Neural cell (in vitro differentiated cells): ENCODE measurements at regions not wholly inside any gene's neighbourhood (a gene's known extent, or its start where the extent isn't known, plus 50 kb on each side); places are given as distances from the start of the nearest gene placed in this dataset.

ENCODE experiments used
- H2AFZ ChIP-seq: fragments of 200-600, 300-800 bp; sonication (generic), shearing (Covaris generic); 2 replicates; pipeline ENCODE4 v1.6.0; 2014; ENCODE audit warnings: low read depth, mild to moderate bottlenecking, antibody characterized with exemption, low read length, moderate library complexity
- H3F3A ChIP-seq: fragments of 200-600 bp; shearing (Covaris generic); 2 replicates; pipeline ENCODE4 v1.6.1; 2016; ENCODE audit warnings: mild to moderate bottlenecking, moderate library complexity, mixed read lengths, antibody characterized with exemption, low read length; ENCODE audit not compliant: insufficient read depth, poor library complexity, severe bottlenecking
- H3K27ac ChIP-seq: fragments of 200-600, 300-800 bp; sonication (generic), shearing (Covaris generic); 2 replicates; pipeline ENCODE4 v1.5.1; 2014; ENCODE audit warnings: mild to moderate bottlenecking, low read length, moderate library complexity
- H3K27me3 ChIP-seq: fragments of 300-800, 200-600 bp; sonication (generic), shearing (Covaris generic); 2 replicates; pipeline ENCODE4 v1.6.0; 2014; ENCODE audit warnings: mild to moderate bottlenecking, low read depth, low read length, moderate library complexity; ENCODE audit not compliant: insufficient read depth
- H3K36me3 ChIP-seq: fragments of 300-800, 200-600 bp; sonication (generic), shearing (Covaris generic); 2 replicates; pipeline ENCODE4 v1.5.1; 2014; ENCODE audit warnings: mild to moderate bottlenecking, antibody characterized with exemption, low read length, moderate library complexity; ENCODE audit not compliant: insufficient read depth
- H3K4me2 ChIP-seq: fragments of 300-800, 200-600 bp; sonication (generic), shearing (Covaris generic); 2 replicates; pipeline ENCODE4 v1.6.0; 2014; ENCODE audit warnings: mild to moderate bottlenecking, low read length
- H3K4me3 ChIP-seq: fragments of 300-800, 200-600 bp; sonication (generic), shearing (Covaris generic); 2 replicates; pipeline ENCODE4 v1.5.1; 2014; ENCODE audit warnings: mild to moderate bottlenecking, low read length, moderate library complexity
- H3K79me2 ChIP-seq: fragments of 200-600 bp; shearing (Covaris generic); replicated peaks from 2 replicates; pipeline ENCODE4 v1.6.0; 2014; ENCODE audit warnings: mild to moderate bottlenecking, low read length, moderate library complexity; ENCODE audit not compliant: insufficient read depth
- H3K9ac ChIP-seq: fragments of 300-800, 200-600 bp; sonication (generic), shearing (Covaris generic); 2 replicates; pipeline ENCODE4 v1.6.1; 2016; ENCODE audit warnings: mild to moderate bottlenecking, low read length, mixed read lengths
- H3K9me2 ChIP-seq: fragments of 200-600 bp; shearing (Covaris generic); 2 replicates; pipeline ENCODE4 v1.6.1; 2016; ENCODE audit warnings: mild to moderate bottlenecking, low read length, mixed read lengths; ENCODE audit not compliant: insufficient read depth
- H3K9me3 ChIP-seq: fragments of 200-600, 300-800 bp; sonication (generic), shearing (Covaris generic); 2 replicates; pipeline ENCODE4 v1.6.1; 2016; ENCODE audit warnings: mild to moderate bottlenecking, mixed run types, low read length, moderate library complexity, mixed read lengths
- H4K20me1 ChIP-seq: fragments of 200-600 bp; shearing (Covaris generic); 2 replicates; pipeline ENCODE4 v1.6.1; 2016; ENCODE audit warnings: mild to moderate bottlenecking, mixed run types; ENCODE audit not compliant: insufficient read depth
- CTCF ChIP-seq: fragments of 450-650 bp; IDR thresholded peaks from 2 replicates; pipeline ENCODE4 v1.5.1; 2014; ENCODE audit warnings: antibody characterized with exemption, mild to moderate bottlenecking, moderate library complexity; ENCODE audit not compliant: poor library complexity, severe bottlenecking
- EP300 ChIP-seq: fragments of 450-650 bp; conservative IDR thresholded peaks from 2 replicates; pipeline ENCODE4 v1.6.1; 2014; ENCODE audit warnings: antibody characterized with exemption, mild to moderate bottlenecking, moderate library complexity; ENCODE audit not compliant: poor library complexity, severe bottlenecking
- EZH2 ChIP-seq: fragments of 200-600, 300-800 bp; shearing (Covaris generic), sonication (generic); IDR thresholded peaks from 2 replicates; pipeline ENCODE4 v1.6.1; 2014; ENCODE audit warnings: antibody characterized with exemption, low read length, borderline replicate concordance, mild to moderate bottlenecking; ENCODE audit not compliant: insufficient read depth, poor library complexity, severe bottlenecking
- MXI1 ChIP-seq: fragments of 450-650 bp; conservative IDR thresholded peaks from 2 replicates; pipeline ENCODE4 v1.6.1; 2014; ENCODE audit warnings: antibody characterized with exemption, mild to moderate bottlenecking; ENCODE audit not compliant: poor library complexity, severe bottlenecking
- POLR2AphosphoS5 ChIP-seq: IDR thresholded peaks from 2 replicates; pipeline ENCODE4 v1.6.1; 2012
- SMC3 ChIP-seq: fragments of 450-650 bp; conservative IDR thresholded peaks from 2 replicates; pipeline ENCODE4 v1.6.1; 2014; ENCODE audit warnings: antibody characterized with exemption, mild to moderate bottlenecking, moderate library complexity; ENCODE audit not compliant: poor library complexity
- TAF1 ChIP-seq: IDR thresholded peaks from 2 replicates; pipeline ENCODE4 v1.6.1; 2012; ENCODE audit warnings: low read depth
- TF ChIP-seq, protein P1 (sequence below): IDR thresholded peaks from 2 replicates; pipeline ENCODE4 v1.6.1; 2012; ENCODE audit warnings: borderline replicate concordance

GRCh38 chr6:144474904-144475303 is 189.8 kb downstream of the UTRN start:
- Histone ChIP-seq H3K79me2 (no peaks in the 10 kb centered on the region), H3K4me3 (no peak overlapping the region), H3K27ac (no peak overlapping the region), H4K20me1 (no peaks in the 10 kb centered on the region), H3K27me3 (no peaks in the 10 kb centered on the region), H3F3A (no peaks in the 10 kb centered on the region), H3K9ac (no peak overlapping the region), H3K4me2 (no peak overlapping the region), H3K36me3 (no peaks in the 10 kb centered on the region), H3K9me3 (no peaks in the 10 kb centered on the region), H3K9me2 (no peaks in the 10 kb centered on the region), H2AFZ (no peak overlapping the region)
- TF ChIP-seq TAF1 (no peak), POLR2AphosphoS5 (no peak), MXI1 (no peak), SMC3 (no peak), EP300 (no peak), CTCF (no peak)
- TF ChIP-seq, protein P1, sequence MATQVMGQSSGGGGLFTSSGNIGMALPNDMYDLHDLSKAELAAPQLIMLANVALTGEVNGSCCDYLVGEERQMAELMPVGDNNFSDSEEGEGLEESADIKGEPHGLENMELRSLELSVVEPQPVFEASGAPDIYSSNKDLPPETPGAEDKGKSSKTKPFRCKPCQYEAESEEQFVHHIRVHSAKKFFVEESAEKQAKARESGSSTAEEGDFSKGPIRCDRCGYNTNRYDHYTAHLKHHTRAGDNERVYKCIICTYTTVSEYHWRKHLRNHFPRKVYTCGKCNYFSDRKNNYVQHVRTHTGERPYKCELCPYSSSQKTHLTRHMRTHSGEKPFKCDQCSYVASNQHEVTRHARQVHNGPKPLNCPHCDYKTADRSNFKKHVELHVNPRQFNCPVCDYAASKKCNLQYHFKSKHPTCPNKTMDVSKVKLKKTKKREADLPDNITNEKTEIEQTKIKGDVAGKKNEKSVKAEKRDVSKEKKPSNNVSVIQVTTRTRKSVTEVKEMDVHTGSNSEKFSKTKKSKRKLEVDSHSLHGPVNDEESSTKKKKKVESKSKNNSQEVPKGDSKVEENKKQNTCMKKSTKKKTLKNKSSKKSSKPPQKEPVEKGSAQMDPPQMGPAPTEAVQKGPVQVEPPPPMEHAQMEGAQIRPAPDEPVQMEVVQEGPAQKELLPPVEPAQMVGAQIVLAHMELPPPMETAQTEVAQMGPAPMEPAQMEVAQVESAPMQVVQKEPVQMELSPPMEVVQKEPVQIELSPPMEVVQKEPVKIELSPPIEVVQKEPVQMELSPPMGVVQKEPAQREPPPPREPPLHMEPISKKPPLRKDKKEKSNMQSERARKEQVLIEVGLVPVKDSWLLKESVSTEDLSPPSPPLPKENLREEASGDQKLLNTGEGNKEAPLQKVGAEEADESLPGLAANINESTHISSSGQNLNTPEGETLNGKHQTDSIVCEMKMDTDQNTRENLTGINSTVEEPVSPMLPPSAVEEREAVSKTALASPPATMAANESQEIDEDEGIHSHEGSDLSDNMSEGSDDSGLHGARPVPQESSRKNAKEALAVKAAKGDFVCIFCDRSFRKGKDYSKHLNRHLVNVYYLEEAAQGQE = no peak

GRCh38 chr6:144475411-144475810 is 190.3 kb downstream of the UTRN start:
- Histone ChIP-seq H3K4me2 (no peak overlapping the region), H3K4me3 (no peak overlapping the region), H2AFZ (no peak overlapping the region), H4K20me1 (no peaks in the 10 kb centered on the region), H3K9me3 (no peaks in the 10 kb centered on the region), H3K36me3 (no peaks in the 10 kb centered on the region), H3F3A (no peaks in the 10 kb centered on the region), H3K79me2 (no peaks in the 10 kb centered on the region), H3K27ac (no peak overlapping the region), H3K27me3 (no peaks in the 10 kb centered on the region), H3K9ac (no peak overlapping the region), H3K9me2 (no peaks in the 10 kb centered on the region)
- no peak for TF ChIP-seq TAF1
- no peak for TF ChIP-seq POLR2AphosphoS5
- no peak for TF ChIP-seq CTCF
- TF ChIP-seq MXI1 = no peak
- TF ChIP-seq EZH2 = no peak
